ENCODE measurements at regions not wholly inside any gene's neighbourhood (a gene's known extent, or its start where the extent isn't known, plus 50 kb on each side); places are given as distances from the start of the nearest gene placed in this dataset.

- peaks cover 0 to 2% (median 0%) of the 10 kb centered on the region in 4 donors for H3K27me3 ChIP-seq (ENCODE audit: control insufficient read depth in 4 of 4, insufficient read depth in 4 of 4, low read length in 3 of 4)
- no peak for DNase-seq (ENCODE audit: low spot score)
- no peak overlapping the region for H3K4me3 ChIP-seq (ENCODE audit: low read depth in 1 of 3, low read length in 3 of 3)
- TF ChIP-seq RAD21 (IDR thresholded peaks at IDR 0.05) (no peak), GABPA (IDR thresholded peaks at IDR 0.05 in 1 of 2, conservative IDR thresholded peaks at IDR 0.05 in 1 of 2) (no peak), TAF1 (conservative IDR thresholded peaks at IDR 0.05) (no peak), REST (IDR thresholded peaks at IDR 0.05) (no peak), EGR1 (IDR thresholded peaks at IDR 0.05; ENCODE audit: low read depth in 2 of 2) (no peak), YY1 (IDR thresholded peaks at IDR 0.05) (no peak), JUND (IDR thresholded peaks at IDR 0.05) (no peak), SP1 (IDR thresholded peaks at IDR 0.05) (no peak), HNF4G (IDR thresholded peaks at IDR 0.05) (no peak), FOXA1 (IDR thresholded peaks at IDR 0.05) (no peak), RXRA (IDR thresholded peaks at IDR 0.05) (no peak), ATF3 (IDR thresholded peaks at IDR 0.05) (no peak), FOXA2 (IDR thresholded peaks at IDR 0.05) (no peak), MAX (IDR thresholded peaks at IDR 0.05) (no peak), HNF4A (conservative IDR thresholded peaks at IDR 0.05) (no peak), ZBTB33 (IDR thresholded peaks at IDR 0.05) (no peak), CTCF (IDR thresholded peaks at IDR 0.05; ENCODE audit: low read depth, low read length, missing input control) (no peak)
- no peaks in the 10 kb centered on the region for H3K36me3 ChIP-seq (ENCODE audit: control insufficient read depth in 4 of 4, insufficient read depth in 3 of 4, low read depth in 1 of 4, low read length in 3 of 4)
- H3K4me1 ChIP-seq (ENCODE audit: control insufficient read depth in 4 of 4, insufficient read depth in 4 of 4, low read length in 3 of 4), result no peaks in the 10 kb centered on the region
- H3K9ac ChIP-seq (ENCODE audit: low read depth in 1 of 2, low read length in 2 of 2), result no peak overlapping the region
- WGBS, result 52% methylated on average over 1 of the region's 1 CpG
- no peak overlapping the region for H3K27ac ChIP-seq (ENCODE audit: low read depth in 1 of 2, low read length in 2 of 2)
- no peaks in the 10 kb centered on the region for H3K9me3 ChIP-seq (ENCODE audit: control insufficient read depth in 4 of 4, low read length in 3 of 4)
Measured at GRCh38 chr17:71625330-71625729, 495.5 kb upstream of the SOX9 start.

GRCh38 chr17:71628306-71628705, 492.5 kb upstream of the SOX9 start:
- WGBS, result 42% methylated on average over 1 of the region's 1 CpG
- TF ChIP-seq HNF4A (conservative IDR thresholded peaks at IDR 0.05), result no peak
- TF ChIP-seq RAD21 (IDR thresholded peaks at IDR 0.05), result no peak
- no peak for TF ChIP-seq CTCF (IDR thresholded peaks at IDR 0.05; ENCODE audit: low read depth, low read length, missing input control)
- no peak for TF ChIP-seq YY1 (IDR thresholded peaks at IDR 0.05)
- no peak for TF ChIP-seq JUND (IDR thresholded peaks at IDR 0.05)
- TF ChIP-seq HNF4G (IDR thresholded peaks at IDR 0.05), result no peak
- TF ChIP-seq SP1 (IDR thresholded peaks at IDR 0.05), result no peak
- TF ChIP-seq REST (IDR thresholded peaks at IDR 0.05), result no peak
- TF ChIP-seq GABPA (IDR thresholded peaks at IDR 0.05 in 1 of 2, conservative IDR thresholded peaks at IDR 0.05 in 1 of 2), result no peak
- no peak for TF ChIP-seq RXRA (IDR thresholded peaks at IDR 0.05)
- TF ChIP-seq TAF1 (conservative IDR thresholded peaks at IDR 0.05), result no peak
- H3K4me3 ChIP-seq (ENCODE audit: low read depth in 1 of 3, low read length in 3 of 3), result no peak overlapping the region
- H3K9me3 ChIP-seq (ENCODE audit: control insufficient read depth in 4 of 4, low read length in 3 of 4), result no peaks in the 10 kb centered on the region
- H3K27me3 ChIP-seq (ENCODE audit: control insufficient read depth in 4 of 4, insufficient read depth in 4 of 4, low read length in 3 of 4), result peaks cover 0 to 2% (median 0%) of the 10 kb centered on the region in 4 donors
- no peaks in the 10 kb centered on the region for H3K36me3 ChIP-seq (ENCODE audit: control insufficient read depth in 4 of 4, insufficient read depth in 3 of 4, low read depth in 1 of 4, low read length in 3 of 4)
- no peak overlapping the region for H3K27ac ChIP-seq (ENCODE audit: low read depth in 1 of 2, low read length in 2 of 2)
- DNase-seq (ENCODE audit: low spot score), result no peak
- H3K4me1 ChIP-seq (ENCODE audit: control insufficient read depth in 4 of 4, insufficient read depth in 4 of 4, low read length in 3 of 4), result no peaks in the 10 kb centered on the region
- H3K9ac ChIP-seq (ENCODE audit: low read depth in 1 of 2, low read length in 2 of 2), result no peak overlapping the region

Measured in liver (tissue), 8 donors.